Prostate gland (tissue), 2 donors: ENCODE measurements at regions not wholly inside any gene's neighbourhood (a gene's known extent, or its start where the extent isn't known, plus 50 kb on each side); places are given as distances from the start of the nearest gene placed in this dataset.

Experiments
- CTCF ChIP-seq, 4 experiments: fragments of 200-600 bp in 2 of 4; fragments of 450-650 bp in 2 of 4; sonication (generic) in 2 of 4; IDR thresholded peaks; 1 replicate in 3 of 4; 2 replicates in 1 of 4; pipeline ENCODE4 v1.5.1; 2016 to 2019; ENCODE audit warnings: antibody characterized with exemption in 4 of 4, mild to moderate bottlenecking in 2 of 4, moderate library complexity in 2 of 4
- POLR2A ChIP-seq: fragments of 450-650 bp; IDR thresholded peaks from one replicate; pipeline ENCODE4 v1.6.1; 2016; ENCODE audit warnings: antibody characterized with exemption, mild to moderate bottlenecking
- POLR2AphosphoS5 ChIP-seq: sonication (generic); formaldehyde crosslinking; IDR thresholded peaks from one replicate; pipeline ENCODE4 v1.6.1; 2017; ENCODE audit warnings: antibody characterized with exemption

- TF ChIP-seq CTCF (IDR thresholded peaks at IDR 0.05) (no peak), POLR2A (no peak), POLR2AphosphoS5 (no peak)
These were observed 155.2 kb downstream of the MBL2 start for GRCh38 chr10:52617346-52617745.
